GM23338 (cell line): ENCODE measurements at regions not wholly inside any gene's neighbourhood (a gene's known extent, or its start where the extent isn't known, plus 50 kb on each side); places are given as distances from the start of the nearest gene placed in this dataset.

ENCODE experiments used
- ATAC-seq: fragments of 200-7000 bp; cut with Tn5 transposase; 3 replicates; pipeline ENCODE4 v1.9.1; 2020
- DNase-seq: peaks from one replicate; pipeline ENCODE4 v3.0.0-alpha.2; 2015; ENCODE audit warnings: low spot score
- H2AFZ ChIP-seq: fragments of 200-600 bp; sonication (generic); 2 replicates; pipeline ENCODE4 v1.8.0; 2016; ENCODE audit warnings: antibody characterized with exemption, mild to moderate bottlenecking, moderate library complexity
- H3F3A ChIP-seq: fragments of 200-600 bp; sonication (generic); replicated peaks from 2 replicates; pipeline ENCODE4 v1.8.0; 2017; ENCODE audit warnings: antibody characterized with exemption, mixed run types, low read depth
- H3K27ac ChIP-seq: fragments of 200-600 bp; sonication (generic); 2 replicates; pipeline ENCODE4 v1.6.1; 2016; ENCODE audit warnings: low read depth
- H3K27me3 ChIP-seq: fragments of 200-600 bp; sonication (generic); 2 replicates; pipeline ENCODE4 v1.8.0; 2016; ENCODE audit warnings: mild to moderate bottlenecking, mixed run types, moderate library complexity; ENCODE audit not compliant: insufficient read depth
- H3K36me3 ChIP-seq: fragments of 200-600 bp; sonication (generic); 2 replicates; pipeline ENCODE4 v1.8.0; 2016; ENCODE audit warnings: mild to moderate bottlenecking; ENCODE audit not compliant: insufficient read depth
- H3K4me1 ChIP-seq: fragments of 200-600 bp; sonication (generic); 2 replicates; pipeline ENCODE4 v1.8.0; 2016; ENCODE audit warnings: mild to moderate bottlenecking, moderate library complexity; ENCODE audit not compliant: insufficient read depth
- H3K4me2 ChIP-seq: fragments of 200-600 bp; sonication (generic); 2 replicates; pipeline ENCODE4 v1.7.1; 2017; ENCODE audit warnings: mixed run types
- H3K4me3 ChIP-seq: fragments of 200-600 bp; sonication (generic); 2 replicates; pipeline ENCODE4 v1.6.1; 2016; ENCODE audit warnings: mixed run types
- H3K79me2 ChIP-seq: fragments of 200-600 bp; sonication (generic); replicated peaks from 2 replicates; pipeline ENCODE4 v1.8.0; 2017; ENCODE audit warnings: mild to moderate bottlenecking; ENCODE audit not compliant: insufficient read depth
- H3K9me2 ChIP-seq: fragments of 200-600 bp; sonication (generic); 2 replicates; pipeline ENCODE4 v1.8.0; 2017; ENCODE audit not compliant: insufficient read depth
- H4K20me1 ChIP-seq: fragments of 200-600 bp; sonication (generic); replicated peaks from 2 replicates; pipeline ENCODE4 v1.8.0; 2017; ENCODE audit warnings: mild to moderate bottlenecking; ENCODE audit not compliant: insufficient read depth
- H3K27ac Mint-ChIP-seq: 2 replicates; pipeline ENCODE4 v1.8.0; 2020; ENCODE audit warnings: inconsistent platforms, mild to moderate bottlenecking, moderate library complexity, mixed read lengths
- H3K27me3 Mint-ChIP-seq: 3 replicates; pipeline ENCODE4 v1.8.0; 2022; ENCODE audit warnings: low read depth, mild to moderate bottlenecking, moderate library complexity, mixed read lengths, inconsistent platforms; ENCODE audit not compliant: insufficient read depth, poor library complexity
- H3K36me3 Mint-ChIP-seq: 3 replicates; pipeline ENCODE4 v1.8.0; 2021; ENCODE audit warnings: low read depth, mild to moderate bottlenecking, inconsistent platforms, moderate library complexity, mixed read lengths
- H3K4me1 Mint-ChIP-seq: 3 replicates; pipeline ENCODE4 v1.8.0; 2020; ENCODE audit warnings: mild to moderate bottlenecking, inconsistent platforms, mixed read lengths
- H3K4me3 Mint-ChIP-seq: 3 replicates; pipeline ENCODE4 v1.8.0; 2021; ENCODE audit warnings: moderate library complexity, mild to moderate bottlenecking, inconsistent platforms, mixed read lengths
- H3K9me3 Mint-ChIP-seq: 3 replicates; pipeline ENCODE4 v1.8.0; 2020; ENCODE audit warnings: moderate library complexity, mild to moderate bottlenecking, inconsistent platforms, mixed read lengths
- CREB1 ChIP-seq: fragments of 250-450 bp; sonication (Bioruptor Pico); IDR thresholded peaks from 2 replicates; pipeline ENCODE4 v1.5.0; 2020; ENCODE audit warnings: low read depth, mild to moderate bottlenecking, moderate library complexity
- EZH2 ChIP-seq: fragments of 200-600 bp; sonication (generic); IDR thresholded peaks from one replicate; pipeline ENCODE4 v1.8.0; 2017; ENCODE audit warnings: antibody characterized with exemption, mild to moderate bottlenecking, low read depth; ENCODE audit not compliant: unreplicated experiment
- NANOG ChIP-seq: IDR thresholded peaks from 2 replicates; pipeline ENCODE4 v1.6.1; 2016; ENCODE audit warnings: antibody characterized with exemption, borderline replicate concordance
- POLR2AphosphoS5 ChIP-seq: IDR thresholded peaks from 2 replicates; pipeline ENCODE4 v1.6.1; 2016; ENCODE audit warnings: antibody characterized with exemption, low read depth
- STAT1 ChIP-seq: IDR thresholded peaks from one replicate; pipeline ENCODE4 v1.6.1; 2016; ENCODE audit warnings: antibody characterized with exemption; ENCODE audit not compliant: unreplicated experiment
- ZNF114 ChIP-seq: fragments of 250-450 bp; sonication (Bioruptor Pico); IDR thresholded peaks from 2 replicates; pipeline ENCODE4 v1.5.0; 2020; ENCODE audit warnings: mild to moderate bottlenecking, moderate library complexity
- ZNF331 ChIP-seq: fragments of 250-450 bp; sonication (Bioruptor Pico); IDR thresholded peaks from 2 replicates; pipeline ENCODE4 v1.5.0; 2020; ENCODE audit warnings: low read depth, mild to moderate bottlenecking, moderate library complexity
- TF ChIP-seq, protein P1 (sequence below): IDR thresholded peaks from 2 replicates; pipeline ENCODE4 v1.6.1; 2016; ENCODE audit warnings: antibody characterized with exemption
- TF ChIP-seq, protein P2 (sequence below): fragments of 250-450 bp; sonication (Bioruptor Pico); IDR thresholded peaks from 2 replicates; pipeline ENCODE4 v1.5.0; 2020; ENCODE audit warnings: mild to moderate bottlenecking, moderate library complexity
- TF ChIP-seq, protein P3 (sequence below), 2 experiments: fragments of 200-600 bp in 1 of 2; sonication (generic) in 1 of 2; conservative IDR thresholded peaks; 2 replicates each; pipeline versions ENCODE4 v1.5.1 to v1.6.1; 2016 to 2017; ENCODE audit warnings: antibody characterized with exemption in 2 of 2, low read depth in 2 of 2, mild to moderate bottlenecking in 2 of 2, moderate library complexity in 1 of 2

DNA sequence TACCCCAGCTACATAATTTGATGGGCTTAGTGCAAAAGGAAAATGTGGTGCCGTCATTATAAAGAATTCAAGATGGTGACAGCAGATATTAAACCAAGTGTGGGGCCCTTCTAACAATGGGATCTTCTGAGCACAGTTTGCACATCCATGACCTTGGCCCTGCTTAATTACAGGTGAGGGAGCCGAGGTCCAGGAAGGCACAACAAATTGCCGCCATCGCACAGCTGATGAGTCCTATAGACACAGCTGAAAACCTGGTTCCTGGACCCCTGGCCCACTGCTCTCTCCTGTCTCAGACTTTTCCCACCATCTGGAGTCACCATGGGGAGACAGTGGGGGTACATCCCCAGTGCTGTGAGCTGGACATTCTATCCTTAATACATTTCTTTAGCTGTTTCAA is 95.8 kb upstream of the MAP4K3 start:
- Mint-ChIP-seq H3K27me3 (no peaks in the 10 kb centered on the region), H3K4me3 (no peak overlapping the region), H3K9me3 (peaks cover 7% of the 10 kb centered on the region; the same call in 2 of the 3 replicates), H3K4me1 (peaks cover 7% of the 10 kb centered on the region; the same call in 2 of the 3 replicates), H3K36me3 (peaks cover 3% of the 10 kb centered on the region; the same call in 1 of the 3 replicates), H3K27ac (no peak overlapping the region)
- Histone ChIP-seq H3K4me3 (no peak overlapping the region), H3K36me3 (no peaks in the 10 kb centered on the region), H3K4me2 (no peak overlapping the region), H4K20me1 (no peaks in the 10 kb centered on the region), H3F3A (no peaks in the 10 kb centered on the region), H3K27ac (no peak overlapping the region), H3K4me1 (peaks cover 22% of the 10 kb centered on the region), H2AFZ (no peak overlapping the region), H3K27me3 (no peaks in the 10 kb centered on the region), H3K9me2 (no peaks in the 10 kb centered on the region), H3K79me2 (no peaks in the 10 kb centered on the region)
- DNase-seq: no peak
- no peak for ATAC-seq
- TF ChIP-seq POLR2AphosphoS5: no peak

GRCh38 chr2:39534095-39534711 is 97.1 kb upstream of the MAP4K3 start:
- Histone ChIP-seq H3K27ac (no peak overlapping the region), H3K36me3 (no peaks in the 10 kb centered on the region), H2AFZ (no peak overlapping the region), H3K27me3 (no peaks in the 10 kb centered on the region), H3K4me1 (peaks cover 22% of the 10 kb centered on the region), H3K4me3 (no peak overlapping the region), H3K9me2 (peaks cover 2% of the 10 kb centered on the region; the same call in 1 of the 2 replicates), H3K79me2 (no peaks in the 10 kb centered on the region), H3K4me2 (no peak overlapping the region), H4K20me1 (no peaks in the 10 kb centered on the region), H3F3A (no peaks in the 10 kb centered on the region)
- ATAC-seq (peak; percentile 54), DNase-seq (peak; percentile 23)
- Mint-ChIP-seq H3K27me3 (no peaks in the 10 kb centered on the region), H3K9me3 (peaks cover 7% of the 10 kb centered on the region; the same call in 2 of the 3 replicates), H3K36me3 (peaks cover 3% of the 10 kb centered on the region; the same call in 1 of the 3 replicates), H3K4me3 (no peak overlapping the region), H3K27ac (no peak overlapping the region), H3K4me1 (peaks cover 7% of the 10 kb centered on the region; the same call in 2 of the 3 replicates)
- no peak for TF ChIP-seq CREB1 (CRISPR knock-in tag)
- TF ChIP-seq EZH2: no peak
- TF ChIP-seq ZNF331 (CRISPR knock-in tag): no peak
- TF ChIP-seq, protein P1, sequence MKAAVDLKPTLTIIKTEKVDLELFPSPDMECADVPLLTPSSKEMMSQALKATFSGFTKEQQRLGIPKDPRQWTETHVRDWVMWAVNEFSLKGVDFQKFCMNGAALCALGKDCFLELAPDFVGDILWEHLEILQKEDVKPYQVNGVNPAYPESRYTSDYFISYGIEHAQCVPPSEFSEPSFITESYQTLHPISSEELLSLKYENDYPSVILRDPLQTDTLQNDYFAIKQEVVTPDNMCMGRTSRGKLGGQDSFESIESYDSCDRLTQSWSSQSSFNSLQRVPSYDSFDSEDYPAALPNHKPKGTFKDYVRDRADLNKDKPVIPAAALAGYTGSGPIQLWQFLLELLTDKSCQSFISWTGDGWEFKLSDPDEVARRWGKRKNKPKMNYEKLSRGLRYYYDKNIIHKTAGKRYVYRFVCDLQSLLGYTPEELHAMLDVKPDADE: no peak
- no peak for TF ChIP-seq NANOG
- TF ChIP-seq ZNF114: no peak
- TF ChIP-seq, protein P2, sequence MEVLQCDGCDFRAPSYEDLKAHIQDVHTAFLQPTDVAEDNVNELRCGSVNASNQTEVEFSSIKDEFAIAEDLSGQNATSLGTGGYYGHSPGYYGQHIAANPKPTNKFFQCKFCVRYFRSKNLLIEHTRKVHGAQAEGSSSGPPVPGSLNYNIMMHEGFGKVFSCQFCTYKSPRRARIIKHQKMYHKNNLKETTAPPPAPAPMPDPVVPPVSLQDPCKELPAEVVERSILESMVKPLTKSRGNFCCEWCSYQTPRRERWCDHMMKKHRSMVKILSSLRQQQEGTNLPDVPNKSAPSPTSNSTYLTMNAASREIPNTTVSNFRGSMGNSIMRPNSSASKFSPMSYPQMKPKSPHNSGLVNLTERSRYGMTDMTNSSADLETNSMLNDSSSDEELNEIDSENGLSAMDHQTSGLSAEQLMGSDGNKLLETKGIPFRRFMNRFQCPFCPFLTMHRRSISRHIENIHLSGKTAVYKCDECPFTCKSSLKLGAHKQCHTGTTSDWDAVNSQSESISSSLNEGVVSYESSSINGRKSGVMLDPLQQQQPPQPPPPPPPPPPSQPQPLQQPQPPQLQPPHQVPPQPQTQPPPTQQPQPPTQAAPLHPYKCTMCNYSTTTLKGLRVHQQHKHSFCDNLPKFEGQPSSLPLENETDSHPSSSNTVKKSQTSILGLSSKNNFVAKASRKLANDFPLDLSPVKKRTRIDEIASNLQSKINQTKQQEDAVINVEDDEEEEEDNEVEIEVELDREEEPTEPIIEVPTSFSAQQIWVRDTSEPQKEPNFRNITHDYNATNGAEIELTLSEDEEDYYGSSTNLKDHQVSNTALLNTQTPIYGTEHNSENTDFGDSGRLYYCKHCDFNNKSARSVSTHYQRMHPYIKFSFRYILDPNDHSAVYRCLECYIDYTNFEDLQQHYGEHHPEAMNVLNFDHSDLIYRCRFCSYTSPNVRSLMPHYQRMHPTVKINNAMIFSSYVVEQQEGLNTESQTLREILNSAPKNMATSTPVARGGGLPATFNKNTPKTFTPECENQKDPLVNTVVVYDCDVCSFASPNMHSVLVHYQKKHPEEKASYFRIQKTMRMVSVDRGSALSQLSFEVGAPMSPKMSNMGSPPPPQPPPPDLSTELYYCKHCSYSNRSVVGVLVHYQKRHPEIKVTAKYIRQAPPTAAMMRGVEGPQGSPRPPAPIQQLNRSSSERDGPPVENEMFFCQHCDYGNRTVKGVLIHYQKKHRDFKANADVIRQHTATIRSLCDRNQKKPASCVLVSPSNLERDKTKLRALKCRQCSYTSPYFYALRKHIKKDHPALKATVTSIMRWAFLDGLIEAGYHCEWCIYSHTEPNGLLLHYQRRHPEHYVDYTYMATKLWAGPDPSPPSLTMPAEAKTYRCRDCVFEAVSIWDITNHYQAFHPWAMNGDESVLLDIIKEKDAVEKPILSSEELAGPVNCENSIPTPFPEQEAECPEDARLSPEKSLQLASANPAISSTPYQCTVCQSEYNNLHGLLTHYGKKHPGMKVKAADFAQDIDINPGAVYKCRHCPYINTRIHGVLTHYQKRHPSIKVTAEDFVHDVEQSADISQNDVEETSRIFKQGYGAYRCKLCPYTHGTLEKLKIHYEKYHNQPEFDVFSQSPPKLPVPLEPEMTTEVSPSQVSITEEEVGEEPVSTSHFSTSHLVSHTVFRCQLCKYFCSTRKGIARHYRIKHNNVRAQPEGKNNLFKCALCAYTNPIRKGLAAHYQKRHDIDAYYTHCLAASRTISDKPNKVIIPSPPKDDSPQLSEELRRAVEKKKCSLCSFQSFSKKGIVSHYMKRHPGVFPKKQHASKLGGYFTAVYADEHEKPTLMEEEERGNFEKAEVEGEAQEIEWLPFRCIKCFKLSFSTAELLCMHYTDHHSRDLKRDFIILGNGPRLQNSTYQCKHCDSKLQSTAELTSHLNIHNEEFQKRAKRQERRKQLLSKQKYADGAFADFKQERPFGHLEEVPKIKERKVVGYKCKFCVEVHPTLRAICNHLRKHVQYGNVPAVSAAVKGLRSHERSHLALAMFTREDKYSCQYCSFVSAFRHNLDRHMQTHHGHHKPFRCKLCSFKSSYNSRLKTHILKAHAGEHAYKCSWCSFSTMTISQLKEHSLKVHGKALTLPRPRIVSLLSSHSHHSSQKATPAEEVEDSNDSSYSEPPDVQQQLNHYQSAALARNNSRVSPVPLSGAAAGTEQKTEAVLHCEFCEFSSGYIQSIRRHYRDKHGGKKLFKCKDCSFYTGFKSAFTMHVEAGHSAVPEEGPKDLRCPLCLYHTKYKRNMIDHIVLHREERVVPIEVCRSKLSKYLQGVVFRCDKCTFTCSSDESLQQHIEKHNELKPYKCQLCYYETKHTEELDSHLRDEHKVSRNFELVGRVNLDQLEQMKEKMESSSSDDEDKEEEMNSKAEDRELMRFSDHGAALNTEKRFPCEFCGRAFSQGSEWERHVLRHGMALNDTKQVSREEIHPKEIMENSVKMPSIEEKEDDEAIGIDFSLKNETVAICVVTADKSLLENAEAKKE (CRISPR knock-in tag): no peak
- TF ChIP-seq POLR2AphosphoS5: no peak
- TF ChIP-seq, protein P3, sequence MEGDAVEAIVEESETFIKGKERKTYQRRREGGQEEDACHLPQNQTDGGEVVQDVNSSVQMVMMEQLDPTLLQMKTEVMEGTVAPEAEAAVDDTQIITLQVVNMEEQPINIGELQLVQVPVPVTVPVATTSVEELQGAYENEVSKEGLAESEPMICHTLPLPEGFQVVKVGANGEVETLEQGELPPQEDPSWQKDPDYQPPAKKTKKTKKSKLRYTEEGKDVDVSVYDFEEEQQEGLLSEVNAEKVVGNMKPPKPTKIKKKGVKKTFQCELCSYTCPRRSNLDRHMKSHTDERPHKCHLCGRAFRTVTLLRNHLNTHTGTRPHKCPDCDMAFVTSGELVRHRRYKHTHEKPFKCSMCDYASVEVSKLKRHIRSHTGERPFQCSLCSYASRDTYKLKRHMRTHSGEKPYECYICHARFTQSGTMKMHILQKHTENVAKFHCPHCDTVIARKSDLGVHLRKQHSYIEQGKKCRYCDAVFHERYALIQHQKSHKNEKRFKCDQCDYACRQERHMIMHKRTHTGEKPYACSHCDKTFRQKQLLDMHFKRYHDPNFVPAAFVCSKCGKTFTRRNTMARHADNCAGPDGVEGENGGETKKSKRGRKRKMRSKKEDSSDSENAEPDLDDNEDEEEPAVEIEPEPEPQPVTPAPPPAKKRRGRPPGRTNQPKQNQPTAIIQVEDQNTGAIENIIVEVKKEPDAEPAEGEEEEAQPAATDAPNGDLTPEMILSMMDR (conservative IDR thresholded peaks at IDR 0.05; ENCODE audit: low read depth in 2 of 2): no peak
- no peak for TF ChIP-seq STAT1
